ENCODE measurements at regions not wholly inside any gene's neighbourhood (a gene's known extent, or its start where the extent isn't known, plus 50 kb on each side); places are given as distances from the start of the nearest gene placed in this dataset.
"Not testable (repeated sequence)": the region's sequence is repeated elsewhere in the genome, so short reads cannot be mapped to it uniquely, and the experiment has no call there.

- DNase-seq (ENCODE audit: low spot score), result no peak
Observed at GRCh38 chr5:7218141-7218540, 177.8 kb upstream of the ADCY2 start.

GRCh38 chr5:7220156-7220555 lies 175.8 kb upstream of the ADCY2 start:
- no peak for DNase-seq (ENCODE audit: low spot score)

- DNase-seq (ENCODE audit: low spot score), result no peak
Observed at GRCh38 chr5:7221041-7221440, 174.9 kb upstream of the ADCY2 start.

GRCh38 chr5:7225826-7226225 lies 170.1 kb upstream of the ADCY2 start:
- no peak for DNase-seq (ENCODE audit: low spot score)

- DNase-seq (ENCODE audit: low spot score), result no peak
Observed at GRCh38 chr5:7242118-7242710, 153.7 kb upstream of the ADCY2 start.

- no peak for DNase-seq (ENCODE audit: low spot score)
Observed at GRCh38 chr5:7244208-7244607, 151.7 kb upstream of the ADCY2 start.

GRCh38 chr5:7245121-7245651 lies 150.8 kb upstream of the ADCY2 start:
- DNase-seq (ENCODE audit: low spot score), result no peak

- DNase-seq (ENCODE audit: low spot score), result no peak
Observed at GRCh38 chr5:7246287-7246686, 149.7 kb upstream of the ADCY2 start.

GRCh38 chr5:7250004-7250403 lies 145.9 kb upstream of the ADCY2 start:
- no peak for DNase-seq (ENCODE audit: low spot score)

GRCh38 chr5:7250611-7251010 lies 145.3 kb upstream of the ADCY2 start:
- DNase-seq (ENCODE audit: low spot score), result no peak

GRCh38 chr5:7251132-7251531 lies 144.8 kb upstream of the ADCY2 start:
- no peak for DNase-seq (ENCODE audit: low spot score)

- peak; percentile 2 for DNase-seq (ENCODE audit: low spot score)
Observed at GRCh38 chr5:7261049-7261448, 134.9 kb upstream of the ADCY2 start.

GRCh38 chr5:7261900-7262299 lies 134.0 kb upstream of the ADCY2 start:
- DNase-seq (ENCODE audit: low spot score), result no peak

- DNase-seq (ENCODE audit: low spot score), result not testable (repeated sequence)
Observed at GRCh38 chr5:7263398-7264015, 132.4 kb upstream of the ADCY2 start.

GRCh38 chr5:7265776-7266175 lies 130.2 kb upstream of the ADCY2 start:
- not testable (repeated sequence) for DNase-seq (ENCODE audit: low spot score)

GRCh38 chr5:7268722-7269121 lies 127.2 kb upstream of the ADCY2 start:
- DNase-seq (ENCODE audit: low spot score), result not testable (repeated sequence)

GRCh38 chr5:7269591-7270274 lies 126.2 kb upstream of the ADCY2 start:
- no peak for DNase-seq (ENCODE audit: low spot score)

GRCh38 chr5:7271435-7272084 lies 124.4 kb upstream of the ADCY2 start:
- no peak for DNase-seq (ENCODE audit: low spot score)

GRCh38 chr5:7272408-7272965 lies 123.5 kb upstream of the ADCY2 start:
- no peak for DNase-seq (ENCODE audit: low spot score)

- DNase-seq (ENCODE audit: low spot score), result no peak
Observed at GRCh38 chr5:7274203-7274602, 121.7 kb upstream of the ADCY2 start.

GRCh38 chr5:7289634-7290033 lies 106.3 kb upstream of the ADCY2 start:
- DNase-seq (ENCODE audit: low spot score), result not testable (repeated sequence)

- DNase-seq (ENCODE audit: low spot score), result not testable (repeated sequence)
Observed at GRCh38 chr5:7297821-7298220, 98.1 kb upstream of the ADCY2 start.

All from hepatic stellate cell (primary cell).